ENCODE measurements at regions not wholly inside any gene's neighbourhood (a gene's known extent, or its start where the extent isn't known, plus 50 kb on each side); places are given as distances from the start of the nearest gene placed in this dataset.
A peak's percentile ranks its signal among the peaks of the same experiment; 100 is the strongest.

DNA sequence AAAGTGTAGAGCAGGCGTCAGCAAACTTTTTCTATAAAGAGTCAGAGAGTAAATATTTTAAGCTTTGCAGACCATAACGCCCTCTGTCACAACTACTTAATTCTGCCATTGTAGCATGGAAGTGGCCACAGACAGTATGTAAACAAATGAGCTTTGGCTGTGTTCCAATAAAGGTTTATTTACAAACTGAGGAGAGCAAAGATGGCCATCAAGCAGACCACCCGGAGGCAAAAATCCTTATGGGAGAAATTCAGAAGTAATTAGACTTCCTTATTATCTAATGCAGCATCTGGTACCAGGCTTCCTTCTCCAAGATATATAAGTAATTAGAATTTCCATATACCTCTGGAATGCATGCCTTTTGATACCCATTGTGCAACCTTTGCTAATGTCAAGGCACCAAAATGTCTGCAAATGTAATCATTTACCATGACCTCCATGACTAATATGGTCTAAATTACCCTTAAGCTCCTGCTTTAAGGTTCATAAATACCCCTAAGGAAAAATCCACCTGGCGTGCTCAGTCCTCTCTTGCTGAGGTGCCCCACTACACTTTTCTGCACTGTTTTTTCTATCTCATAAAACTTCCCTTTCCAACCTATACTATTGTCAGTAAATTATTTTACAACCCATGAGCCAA is 377.8 kb downstream of the MATN1 start:
- DNase-seq: no peak

- no peak for DNase-seq
Observed at GRCh38 chr1:30343562-30343961, 379.8 kb downstream of the MATN1 start.

- no peak for DNase-seq
Observed at GRCh38 chr1:30342535-30343141, 380.7 kb downstream of the MATN1 start.

GRCh38 chr1:30340934-30341333 is 382.5 kb downstream of the MATN1 start:
- DNase-seq: no peak

GRCh38 chr1:30339866-30340265 is 383.5 kb downstream of the MATN1 start:
- no peak for DNase-seq

DNA sequence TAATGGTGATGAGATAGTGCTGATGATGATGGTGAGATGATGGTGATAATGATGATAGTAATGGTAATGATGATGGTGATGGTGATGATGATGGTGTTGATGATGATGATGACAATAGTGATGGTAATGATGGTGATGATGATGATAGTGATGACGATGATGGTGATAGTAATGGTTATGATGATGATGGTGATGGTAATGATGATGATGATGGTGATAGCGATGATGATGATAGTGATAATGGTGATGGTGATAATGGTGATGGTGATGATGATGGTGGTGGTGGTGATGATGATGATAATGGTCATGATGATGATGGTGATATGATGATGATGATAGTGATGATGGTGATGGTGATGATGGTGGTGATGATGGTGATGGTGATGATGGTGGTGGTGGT is 384.6 kb downstream of the MATN1 start:
- DNase-seq: no peak

- DNase-seq: no peak
Observed at GRCh38 chr1:30337324-30337620, 386.1 kb downstream of the MATN1 start.

DNA sequence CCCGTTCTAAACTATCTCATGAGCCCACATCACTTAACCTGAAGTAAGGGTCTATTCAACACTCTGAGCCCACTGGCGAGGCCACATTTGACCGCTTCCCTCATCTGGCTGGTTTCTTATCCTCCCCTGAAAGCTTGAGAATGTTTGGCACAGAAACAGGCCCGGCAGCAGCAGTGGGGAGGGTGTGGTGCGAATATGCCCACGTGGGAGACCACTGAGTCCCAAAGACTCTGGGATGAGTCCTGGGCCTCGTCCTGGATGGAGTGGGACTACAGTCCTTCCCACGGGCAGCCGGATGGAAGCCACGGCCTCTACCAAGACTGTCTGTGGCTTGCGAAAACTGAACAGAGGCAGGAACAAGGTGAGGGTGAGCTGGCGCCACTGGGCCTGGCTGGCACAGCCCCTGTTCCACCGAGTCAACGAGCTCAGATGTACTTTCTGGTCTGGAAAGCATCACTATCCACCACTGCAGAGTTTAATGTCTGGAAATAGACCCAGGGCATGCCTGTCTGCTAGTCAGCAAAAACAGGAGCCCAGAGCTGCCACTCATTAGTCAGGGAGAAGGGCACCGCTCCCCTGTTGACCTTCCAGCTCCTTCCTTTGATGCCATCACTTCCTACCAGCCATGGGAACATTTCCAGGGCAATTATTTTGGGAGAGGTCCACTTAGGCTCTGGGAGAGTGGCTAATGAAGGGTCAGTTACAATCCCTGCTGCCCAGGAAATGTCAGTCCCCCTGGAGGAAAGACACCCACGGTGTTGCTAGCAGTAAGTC is 386.6 kb downstream of the MATN1 start:
- no peak for DNase-seq

GRCh38 chr1:30335997-30336390 is 387.4 kb downstream of the MATN1 start:
- no peak for DNase-seq

DNA sequence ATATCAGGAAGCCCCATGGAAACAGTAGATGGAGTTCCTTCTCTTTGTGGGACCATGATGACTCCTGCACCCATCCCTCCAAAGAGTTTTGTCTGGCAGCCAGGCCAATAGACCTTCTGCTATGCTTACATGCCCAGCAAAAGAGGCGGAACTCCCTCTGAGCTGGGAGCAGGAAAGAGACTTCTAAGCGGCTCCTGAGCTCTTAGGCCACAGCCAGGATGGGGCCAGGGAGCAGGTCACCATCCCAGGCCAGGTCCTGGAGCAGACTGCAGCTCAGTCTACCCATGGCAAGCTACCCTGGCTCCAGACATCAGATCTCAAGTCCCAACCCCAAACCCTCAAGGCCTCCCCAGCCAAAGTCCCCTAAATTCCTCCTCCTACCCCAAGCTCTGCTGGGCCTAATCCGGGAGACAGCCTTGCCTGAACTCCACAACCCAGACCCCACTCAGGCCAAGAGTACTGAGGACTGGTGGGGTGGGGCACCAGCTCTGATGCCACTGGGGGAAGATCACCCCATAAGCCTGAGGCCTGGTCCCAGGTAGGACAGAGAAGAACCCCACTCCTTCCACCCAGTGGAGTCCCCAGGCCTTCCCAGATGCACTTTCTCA is 387.9 kb downstream of the MATN1 start:
- peak; percentile 33 for DNase-seq

GRCh38 chr1:30334767-30335166 is 388.6 kb downstream of the MATN1 start:
- DNase-seq: no peak

DNA sequence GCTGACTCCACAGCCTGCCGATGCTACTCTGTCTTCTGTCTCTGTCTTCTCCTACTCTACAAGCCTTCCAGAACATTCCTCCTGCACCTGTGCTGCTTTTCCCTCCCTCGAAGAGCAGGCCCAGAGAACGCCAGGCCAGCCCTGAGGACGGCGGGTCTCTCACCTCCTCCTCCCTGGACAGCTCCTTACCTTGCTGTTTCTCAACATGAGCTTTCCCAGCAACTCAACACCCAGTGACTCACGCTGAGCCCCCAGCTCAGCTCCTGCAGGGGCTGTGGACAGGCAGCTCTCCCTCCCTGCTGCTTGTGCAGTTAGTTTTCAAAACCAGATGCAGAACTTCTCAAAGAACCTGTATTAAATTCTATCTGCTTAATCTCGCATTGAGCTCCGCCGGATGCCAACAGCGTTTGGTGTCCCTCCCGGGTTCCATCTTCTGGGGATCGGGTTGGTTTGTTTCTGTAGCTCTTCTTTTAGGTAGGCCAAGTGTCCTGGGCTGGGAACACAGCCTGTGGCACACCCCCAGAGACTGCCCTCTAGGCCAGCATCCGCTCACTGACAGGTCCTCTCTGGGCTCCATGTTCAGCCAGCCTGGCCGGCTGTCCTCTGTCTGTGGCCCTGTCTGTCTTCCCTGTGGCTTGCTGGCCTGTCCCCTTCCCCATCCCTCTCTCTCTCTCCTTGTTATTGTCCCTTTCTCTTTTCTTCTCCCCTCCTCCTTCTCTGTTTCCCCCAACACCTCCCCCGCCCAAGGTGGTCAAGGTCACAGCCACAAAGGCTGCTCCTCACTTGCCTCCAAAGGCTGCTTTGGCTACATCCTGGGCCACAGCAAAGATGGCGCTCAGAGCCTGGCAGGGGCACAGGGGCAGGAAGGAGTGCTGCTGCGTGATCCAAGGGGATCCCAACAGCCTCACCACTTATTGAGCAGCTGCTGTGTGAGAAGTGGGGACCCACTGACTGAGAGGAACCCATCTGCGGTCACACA is 391.0 kb downstream of the MATN1 start:
- DNase-seq: no peak

DNA sequence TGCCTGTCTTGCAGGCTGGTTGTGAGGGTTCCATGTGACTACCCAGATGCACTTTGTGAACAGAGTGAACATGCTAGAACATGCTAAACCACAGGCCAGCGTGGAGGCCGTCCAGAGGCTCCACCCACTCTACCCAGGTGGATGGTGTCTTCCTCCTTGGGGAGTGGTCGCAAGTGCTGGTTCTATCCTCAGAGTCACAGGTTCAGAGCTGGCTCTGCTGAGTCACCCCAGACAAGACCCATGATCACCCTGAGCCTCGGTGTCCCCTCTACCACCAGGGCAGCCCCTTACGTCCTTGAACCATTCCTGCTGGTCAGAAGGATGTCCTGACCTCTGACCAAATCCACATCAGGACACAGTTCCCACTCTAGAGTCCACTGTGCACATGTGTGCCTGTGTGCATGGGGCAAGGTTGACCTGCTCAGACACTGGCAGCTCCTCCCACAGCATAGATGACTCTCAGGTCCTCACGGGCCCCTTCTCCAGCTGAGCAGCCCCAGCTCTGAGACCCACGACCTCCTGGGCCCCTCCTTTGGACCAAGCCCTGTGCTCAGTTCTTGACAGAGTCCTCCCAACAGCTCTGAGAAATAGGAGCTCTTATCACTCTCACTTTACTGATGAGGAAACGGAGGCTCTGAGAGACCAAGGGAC is 391.8 kb downstream of the MATN1 start:
- no peak for DNase-seq

DNA sequence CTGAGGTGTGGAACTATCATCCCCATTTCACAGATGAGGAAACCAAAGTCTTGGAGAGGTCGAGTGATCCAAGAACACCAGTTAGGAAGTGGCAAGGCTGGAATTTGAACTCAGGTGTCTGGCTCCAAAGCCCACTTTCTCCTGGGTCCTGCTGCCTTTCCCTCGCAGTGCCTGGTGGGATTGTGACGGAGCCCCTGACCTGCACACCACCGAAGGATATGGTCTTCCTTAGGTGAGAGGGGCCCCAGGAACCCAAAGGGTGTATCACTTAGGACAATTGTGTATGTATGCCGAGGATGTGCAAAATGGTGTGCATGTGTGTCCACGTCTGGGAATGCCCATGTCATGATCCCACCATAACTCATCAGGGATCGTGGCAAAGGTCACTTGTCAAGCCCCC is 392.7 kb downstream of the MATN1 start:
- DNase-seq: no peak

GRCh38 chr1:30329802-30330557 is 393.4 kb downstream of the MATN1 start:
- DNase-seq: no peak

GRCh38 chr1:30329263-30329753 is 394.1 kb downstream of the MATN1 start:
- DNase-seq: no peak

- no peak for DNase-seq
Observed at GRCh38 chr1:30328401-30329262, 394.8 kb downstream of the MATN1 start.

DNA sequence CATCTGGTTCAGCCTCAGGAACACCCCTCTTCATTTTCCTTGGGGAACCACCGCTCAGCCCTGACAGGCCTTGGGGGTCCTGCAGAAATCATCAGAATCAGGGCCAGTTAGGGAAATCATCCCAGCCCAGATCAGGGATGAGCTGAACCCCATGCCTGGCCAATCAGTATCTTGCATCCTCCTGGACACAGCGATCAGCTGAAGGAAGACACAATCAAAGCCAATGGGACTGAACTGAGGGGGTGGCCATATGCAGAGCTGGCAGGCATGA is 395.4 kb downstream of the MATN1 start:
- no peak for DNase-seq

- DNase-seq: no peak
Observed at GRCh38 chr1:30327370-30328099, 395.9 kb downstream of the MATN1 start.

GRCh38 chr1:30325999-30326398 is 397.4 kb downstream of the MATN1 start:
- no peak for DNase-seq
